HEK293 (cell line): ENCODE measurements at regions not wholly inside any gene's neighbourhood (a gene's known extent, or its start where the extent isn't known, plus 50 kb on each side); places are given as distances from the start of the nearest gene placed in this dataset.

Experiments used
- CTCF ChIA-PET: fragments of 350-600 bp; formaldehyde crosslinking; extraction: SDS; loops from one replicate; lab custom pipeline; 2021; ENCODE audit warnings: antibody characterized with exemption; lab: Yijun Ruan, JAX
- POLR2A ChIA-PET: fragments of 300-600 bp; formaldehyde crosslinking; extraction: SDS; loops from one replicate; lab custom pipeline; 2020; ENCODE audit warnings: antibody characterized with exemption, inconsistent platforms; lab: Yijun Ruan, JAX
- H3K27ac ChIP-seq: fragments of 200-500 bp; sonication (Bioruptor generic); 2 replicates; pipeline ENCODE4 v1.5.1; 2014; ENCODE audit warnings: low read depth, low read length, control low read depth, inconsistent platforms; ENCODE audit errors: extremely low read depth
- H3K36me3 ChIP-seq, 2 experiments: fragments of 200-500 bp in 1 of 2; sonication (Bioruptor generic) in 1 of 2; 1 replicate in 1 of 2; 2 replicates in 1 of 2; pipeline ENCODE4 v1.5.1; 2014 to 2017; ENCODE audit warnings: inconsistent platforms in 2 of 2, low read length in 2 of 2; ENCODE audit not compliant: control insufficient read depth in 2 of 2, insufficient read depth in 1 of 2
- H3K4me1 ChIP-seq: fragments of 200-500 bp; sonication (Bioruptor generic); 2 replicates; pipeline ENCODE4 v1.5.1; 2014; ENCODE audit warnings: mild to moderate bottlenecking, low read length, inconsistent platforms; ENCODE audit not compliant: control insufficient read depth, insufficient read depth
- H3K4me3 ChIP-seq: 2 replicates; pipeline ENCODE4 v1.5.1; 2011; ENCODE audit warnings: low read depth, mild to moderate bottlenecking, control low read depth, low read length, moderate library complexity
- H3K9me3 ChIP-seq: fragments of 200-500 bp; sonication (Bioruptor generic); 2 replicates; pipeline ENCODE4 v1.5.1; 2014; ENCODE audit warnings: low read depth, low read length, inconsistent platforms; ENCODE audit not compliant: control insufficient read depth, insufficient read depth
- GFI1B ChIP-seq: fragments of 450-650 bp; formaldehyde crosslinking; IDR thresholded peaks from 2 replicates; pipeline ENCODE4 v1.5.1; 2016; ENCODE audit warnings: missing biosample characterization, missing genetic modification characterization
- GLIS2 ChIP-seq: fragments of 450-650 bp; formaldehyde crosslinking; IDR thresholded peaks from 2 replicates; pipeline ENCODE4 v1.5.1; 2016; ENCODE audit warnings: missing biosample characterization, missing genetic modification characterization
- KLF10 ChIP-seq: fragments of 450-650 bp; IDR thresholded peaks from 2 replicates; pipeline ENCODE4 v1.5.1; 2018; ENCODE audit warnings: missing biosample characterization, mild to moderate bottlenecking, missing genetic modification characterization
- KLF17 ChIP-seq: fragments of 450-650 bp; formaldehyde crosslinking; IDR thresholded peaks from 2 replicates; pipeline ENCODE4 v1.5.1; 2016; ENCODE audit warnings: missing biosample characterization, missing genetic modification characterization
- RBAK ChIP-seq: fragments of 450-650 bp; formaldehyde crosslinking; IDR thresholded peaks from 2 replicates; pipeline ENCODE4 v1.5.1; 2016; ENCODE audit warnings: missing biosample characterization, missing genetic modification characterization
- SP2 ChIP-seq: fragments of 450-650 bp; formaldehyde crosslinking; IDR thresholded peaks from 2 replicates; pipeline ENCODE4 v1.5.1; 2016; ENCODE audit warnings: missing biosample characterization, missing genetic modification characterization
- ZBTB1 ChIP-seq: fragments of 450-650 bp; formaldehyde crosslinking; IDR thresholded peaks from 2 replicates; pipeline ENCODE4 v1.5.1; 2016; ENCODE audit warnings: missing biosample characterization, missing genetic modification characterization
- ZFP37 ChIP-seq: fragments of 450-650 bp; formaldehyde crosslinking; IDR thresholded peaks from 2 replicates; pipeline ENCODE4 v1.5.1; 2016; ENCODE audit warnings: missing biosample characterization, missing genetic modification characterization
- ZIC2 ChIP-seq: fragments of 450-650 bp; formaldehyde crosslinking; IDR thresholded peaks from 2 replicates; pipeline ENCODE4 v1.5.1; 2016; ENCODE audit warnings: missing biosample characterization, missing genetic modification characterization
- ZNF133 ChIP-seq: fragments of 450-650 bp; formaldehyde crosslinking; IDR thresholded peaks from 2 replicates; pipeline ENCODE4 v1.5.1; 2016; ENCODE audit warnings: missing biosample characterization, missing genetic modification characterization
- ZNF155 ChIP-seq: fragments of 450-650 bp; formaldehyde crosslinking; IDR thresholded peaks from 2 replicates; pipeline ENCODE4 v1.5.1; 2016; ENCODE audit warnings: missing biosample characterization, missing genetic modification characterization
- ZNF19 ChIP-seq: fragments of 450-650 bp; formaldehyde crosslinking; IDR thresholded peaks from 2 replicates; pipeline ENCODE4; 2016; ENCODE audit warnings: missing biosample characterization, missing genetic modification characterization, low read depth
- ZNF391 ChIP-seq: fragments of 450-650 bp; formaldehyde crosslinking; IDR thresholded peaks from 2 replicates; pipeline ENCODE4 v1.5.1; 2016; ENCODE audit warnings: low read depth, missing biosample characterization, missing genetic modification characterization, borderline replicate concordance
- ZNF521 ChIP-seq: fragments of 450-650 bp; formaldehyde crosslinking; IDR thresholded peaks from 2 replicates; pipeline ENCODE4 v1.5.1; 2017; ENCODE audit warnings: missing biosample characterization, mild to moderate bottlenecking, missing genetic modification characterization
- ZNF529 ChIP-seq: fragments of 450-650 bp; formaldehyde crosslinking; IDR thresholded peaks from 2 replicates; pipeline ENCODE4 v1.5.1; 2017; ENCODE audit warnings: missing genetic modification characterization, missing biosample characterization; ENCODE audit not compliant: insufficient replicate concordance
- ZNF580 ChIP-seq: fragments of 450-650 bp; formaldehyde crosslinking; IDR thresholded peaks from 2 replicates; pipeline ENCODE4 v1.5.1; 2016; ENCODE audit warnings: missing biosample characterization, missing genetic modification characterization
- ZNF624 ChIP-seq: fragments of 450-650 bp; formaldehyde crosslinking; IDR thresholded peaks from 2 replicates; pipeline ENCODE4 v1.5.1; 2017; ENCODE audit warnings: missing biosample characterization, missing genetic modification characterization
- ZNF837 ChIP-seq: fragments of 450-650 bp; formaldehyde crosslinking; IDR thresholded peaks from 2 replicates; pipeline ENCODE4 v1.5.1; 2016; ENCODE audit warnings: missing biosample characterization, missing genetic modification characterization
- ZSCAN16 ChIP-seq: fragments of 450-650 bp; formaldehyde crosslinking; IDR thresholded peaks from 2 replicates; pipeline ENCODE4 v1.5.1; 2016; ENCODE audit warnings: missing biosample characterization, missing genetic modification characterization

GRCh38 chr5:2582507-2582906 is 169.0 kb downstream of the IRX2 start:
- Histone ChIP-seq H3K4me3 (no peak overlapping the region), H3K4me1 (no peaks in the 10 kb centered on the region), H3K27ac (no peak overlapping the region), H3K9me3 (no peaks in the 10 kb centered on the region), H3K36me3 (no peaks in the 10 kb centered on the region)
- POLR2A ChIA-PET: no interaction called here
- TF ChIP-seq ZNF391 (tag by site-specific recombination) (no peak), ZNF837 (tag by site-specific recombination) (no peak), ZNF521 (tag by site-specific recombination) (no peak), ZSCAN16 (tag by site-specific recombination) (no peak), ZNF580 (tag by site-specific recombination) (no peak), ZNF155 (tag by site-specific recombination) (no peak)
- CTCF ChIA-PET: no interaction called here

- Histone ChIP-seq H3K4me3 (no peak overlapping the region), H3K36me3 (no peaks in the 10 kb centered on the region), H3K27ac (no peak overlapping the region), H3K4me1 (no peaks in the 10 kb centered on the region), H3K9me3 (no peaks in the 10 kb centered on the region)
- TF ChIP-seq KLF10 (no peak), ZFP37 (tag by site-specific recombination) (no peak), KLF17 (tag by site-specific recombination) (no peak)
- POLR2A ChIA-PET: no interaction called here
- CTCF ChIA-PET: no interaction called here
Measured at GRCh38 chr5:2582106-2582505, 169.4 kb downstream of the IRX2 start.

GRCh38 chr5:2581418-2581817 is 170.1 kb downstream of the IRX2 start:
- TF ChIP-seq GFI1B (tag by site-specific recombination): no peak
- TF ChIP-seq ZNF624 (tag by site-specific recombination): no peak
- TF ChIP-seq ZNF19 (tag by site-specific recombination): no peak
- no peak overlapping the region for H3K27ac ChIP-seq
- no peaks in the 10 kb centered on the region for H3K36me3 ChIP-seq
- ChIA-PET POLR2A (no interaction called here), CTCF (no interaction called here)
- H3K4me3 ChIP-seq: no peak overlapping the region
- no peaks in the 10 kb centered on the region for H3K9me3 ChIP-seq
- no peaks in the 10 kb centered on the region for H3K4me1 ChIP-seq

- Histone ChIP-seq H3K4me3 (no peak overlapping the region), H3K27ac (no peak overlapping the region), H3K4me1 (no peaks in the 10 kb centered on the region), H3K36me3 (no peaks in the 10 kb centered on the region), H3K9me3 (no peaks in the 10 kb centered on the region)
- no peak for TF ChIP-seq ZIC2 (tag by site-specific recombination)
- TF ChIP-seq ZBTB1 (tag by site-specific recombination): no peak
- no peak for TF ChIP-seq SP2 (tag by site-specific recombination)
- TF ChIP-seq RBAK (tag by site-specific recombination): no peak
- TF ChIP-seq ZNF133 (tag by site-specific recombination): no peak
- TF ChIP-seq GLIS2: no peak
- TF ChIP-seq ZNF19 (tag by site-specific recombination): no peak
- TF ChIP-seq ZNF529: no peak
- CTCF ChIA-PET: no interaction called here
- POLR2A ChIA-PET: no interaction called here
Measured at GRCh38 chr5:2579126-2579525, 172.4 kb downstream of the IRX2 start.
